ENCODE measurements at regions not wholly inside any gene's neighbourhood (a gene's known extent, or its start where the extent isn't known, plus 50 kb on each side); places are given as distances from the start of the nearest gene placed in this dataset.
A peak's percentile ranks its signal among the peaks of the same experiment; 100 is the strongest.

- H4K20me1 ChIP-seq (replicated peaks; ENCODE audit: control insufficient read depth, extremely low read depth, insufficient read depth, low read length): no peaks in the 10 kb centered on the region
- no peak overlapping the region for H2AFZ ChIP-seq (ENCODE audit: low read depth, low read length)
- H3K36me3 ChIP-seq (ENCODE audit: control insufficient read depth in 2 of 2, extremely low read depth in 1 of 2, insufficient read depth in 2 of 2, low read length in 2 of 2): no peaks in the 10 kb centered on the region
- no peaks in the 10 kb centered on the region for H3K4me1 ChIP-seq (ENCODE audit: control insufficient read depth, extremely low read depth, insufficient read depth, low read length)
- TF ChIP-seq FOS (IDR thresholded peaks at IDR 0.05; ENCODE audit: borderline replicate concordance, insufficient read depth, low read length): no peak
- no peak for TF ChIP-seq POLR2AphosphoS5 (IDR thresholded peaks at IDR 0.05; ENCODE audit: insufficient read depth, low read depth, low read length)
- TF ChIP-seq EZH2 (IDR thresholded peaks at IDR 0.05; ENCODE audit: borderline replicate concordance, low read depth, low read length, severe bottlenecking): no peak
- intact Hi-C loops (cut with micrococcal nuclease): loop anchor here (2.0 kb wide), 1 partner anchor 139 kb away; no protein-coding TSS in a partner anchor
- H3K9me3 ChIP-seq (replicated peaks; ENCODE audit: control insufficient read depth, insufficient read depth, low read length): no peaks in the 10 kb centered on the region
- no peak overlapping the region for H3K9ac ChIP-seq (replicated peaks; ENCODE audit: extremely low read depth, insufficient read depth, low read length)
- BruUV-seq (replicated peaks): no TSS peak
- DNase-seq (ENCODE audit: low read depth, low spot score): no peak
- FAIRE-seq: no peak
- H3K9me1 ChIP-seq (replicated peaks; ENCODE audit: control insufficient read depth, extremely low read depth, insufficient read depth, low read length): no peaks in the 10 kb centered on the region
- H3K79me2 ChIP-seq (ENCODE audit: control insufficient read depth, insufficient read depth, low read length): no peaks in the 10 kb centered on the region
- ChIA-PET POLR2A (no interaction called here), CTCF (interaction anchor here (1.1 to 1.3 kb wide), 2 partner anchors 139 to 229 kb away, joined by 3 read pairs; no protein-coding TSS in a partner anchor)
- no peak overlapping the region for H3K4me3 ChIP-seq (replicated peaks in 1 of 3; ENCODE audit: insufficient read depth in 1 of 3, low read depth in 1 of 3, low read length in 3 of 3)
- no peak overlapping the region for H3K27ac ChIP-seq (ENCODE audit: insufficient read depth, low read depth, low read length)
- H3K27me3 ChIP-seq (ENCODE audit: control insufficient read depth in 2 of 2, insufficient read depth in 2 of 2, low read length in 2 of 2): peaks cover 5 to 14% of the 10 kb centered on the region in 2 experiments
- dilution Hi-C loops (cut with MboI; ENCODE audit: extremely low pct_ligation_motif_present, low sequenced_read_pairs): no loop called here
- no peak overlapping the region for H3K4me2 ChIP-seq (ENCODE audit: insufficient read depth, low read length)
Measured at GRCh38 chr10:123272171-123272570, 118.0 kb downstream of the BUB3 start.

- no peak for FAIRE-seq
- TF ChIP-seq FOS (IDR thresholded peaks at IDR 0.05; ENCODE audit: borderline replicate concordance, insufficient read depth, low read length) (no peak), EZH2 (IDR thresholded peaks at IDR 0.05; ENCODE audit: borderline replicate concordance, low read depth, low read length, severe bottlenecking) (peak; percentile 31)
Measured at GRCh38 chr10:123274306-123275135, 120.3 kb downstream of the BUB3 start.

More at GRCh38 chr10:123274306-123275135, 120.3 kb downstream of the BUB3 start:
- Histone ChIP-seq H3K9ac (replicated peaks; ENCODE audit: extremely low read depth, insufficient read depth, low read length) (no peak overlapping the region), H4K20me1 (replicated peaks; ENCODE audit: control insufficient read depth, extremely low read depth, insufficient read depth, low read length) (no peaks in the 10 kb centered on the region), H3K4me3 (replicated peaks in 1 of 3; ENCODE audit: insufficient read depth in 1 of 3, low read depth in 1 of 3, low read length in 3 of 3) (no peak overlapping the region), H2AFZ (ENCODE audit: low read depth, low read length) (no peak overlapping the region), H3K79me2 (ENCODE audit: control insufficient read depth, insufficient read depth, low read length) (no peaks in the 10 kb centered on the region), H3K4me2 (ENCODE audit: insufficient read depth, low read length) (no peak overlapping the region), H3K36me3 (ENCODE audit: control insufficient read depth in 2 of 2, extremely low read depth in 1 of 2, insufficient read depth in 2 of 2, low read length in 2 of 2) (no peaks in the 10 kb centered on the region), H3K27me3 (ENCODE audit: control insufficient read depth in 2 of 2, insufficient read depth in 2 of 2, low read length in 2 of 2) (peaks cover 5 to 14% of the 10 kb centered on the region in 2 experiments), H3K9me3 (replicated peaks; ENCODE audit: control insufficient read depth, insufficient read depth, low read length) (no peaks in the 10 kb centered on the region), H3K4me1 (ENCODE audit: control insufficient read depth, extremely low read depth, insufficient read depth, low read length) (no peaks in the 10 kb centered on the region), H3K27ac (ENCODE audit: insufficient read depth, low read depth, low read length) (no peak overlapping the region), H3K9me1 (replicated peaks; ENCODE audit: control insufficient read depth, extremely low read depth, insufficient read depth, low read length) (no peaks in the 10 kb centered on the region)
- no TSS peak for BruUV-seq (replicated peaks)
- CTCF ChIA-PET: interaction anchor here (0.6 to 1.0 kb wide), 2 partner anchors 10 to 151 kb away, joined by 3 to 5 read pairs; no protein-coding TSS in a partner anchor
- intact Hi-C loops (cut with micrococcal nuclease): no loop called here
- dilution Hi-C loops (cut with MboI; ENCODE audit: extremely low pct_ligation_motif_present, low sequenced_read_pairs): no loop called here
- no peak for DNase-seq (ENCODE audit: low read depth, low spot score)
- POLR2A ChIA-PET: no interaction called here
